ENCODE measurements at regions not wholly inside any gene's neighbourhood (a gene's known extent, or its start where the extent isn't known, plus 50 kb on each side); places are given as distances from the start of the nearest gene placed in this dataset.

DNA sequence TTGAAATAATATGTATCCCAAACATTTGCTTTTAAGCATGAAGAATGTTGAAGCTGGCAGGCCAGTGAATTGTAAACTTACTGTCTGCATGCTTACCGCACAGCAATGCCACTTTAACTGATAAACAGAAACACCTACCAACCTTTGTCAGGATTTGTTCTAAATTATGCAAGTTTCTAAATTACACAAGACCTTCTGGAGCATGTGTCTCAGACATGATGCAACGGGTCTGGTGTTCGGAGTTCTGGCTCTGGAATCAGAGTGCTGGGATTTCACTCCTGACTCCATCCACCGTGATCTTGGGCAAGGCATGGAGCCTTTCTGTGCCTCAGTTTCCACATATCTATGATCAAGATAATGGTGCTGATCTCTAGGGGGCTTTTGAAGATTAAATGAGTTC, 111.2 kb downstream of the CCT6B start:
- no peaks in the 10 kb centered on the region for H3K9me3 ChIP-seq (ENCODE audit: low read depth, low read length)

DNA sequence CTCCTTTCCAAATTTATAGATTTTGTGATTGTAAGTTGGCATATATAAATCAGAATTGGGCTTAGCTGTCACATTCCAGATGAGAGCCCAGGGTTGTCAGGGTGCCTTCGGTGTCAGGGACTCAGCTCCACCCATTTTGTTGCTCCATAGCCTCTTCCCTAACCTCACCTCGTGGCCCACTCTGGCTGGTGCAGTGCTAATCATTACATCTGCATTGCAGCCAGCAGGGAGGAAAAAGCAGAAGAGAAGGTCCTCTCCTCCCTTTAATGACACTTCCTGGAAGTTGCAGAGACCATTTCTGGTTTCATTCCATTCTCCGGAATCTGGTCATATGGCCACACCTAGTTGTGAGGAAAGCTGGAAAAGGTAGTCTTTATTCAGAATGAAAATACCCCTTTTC, 113.3 kb downstream of the CCT6B start:
- H4K20me1 ChIP-seq (ENCODE audit: insufficient read depth, low read length), result no peaks in the 10 kb centered on the region
- no peaks in the 10 kb centered on the region for H3K27me3 ChIP-seq (ENCODE audit: insufficient read depth, low read length)
- H3K36me3 ChIP-seq (ENCODE audit: insufficient read depth, low read length), result no peaks in the 10 kb centered on the region
- H2AFZ ChIP-seq (ENCODE audit: low read length), result no peak overlapping the region
- H3K4me3 ChIP-seq (ENCODE audit: insufficient read depth, low read length), result no peak overlapping the region
- no peaks in the 10 kb centered on the region for H3K9me3 ChIP-seq (ENCODE audit: low read depth, low read length)
- no peaks in the 10 kb centered on the region for H3K79me2 ChIP-seq (ENCODE audit: insufficient read depth, low read length)
- H3K4me1 ChIP-seq (ENCODE audit: insufficient read depth, low read length), result no peaks in the 10 kb centered on the region
- H3K27ac ChIP-seq (ENCODE audit: low read depth, low read length), result no peak overlapping the region
- TF ChIP-seq, protein P1, sequence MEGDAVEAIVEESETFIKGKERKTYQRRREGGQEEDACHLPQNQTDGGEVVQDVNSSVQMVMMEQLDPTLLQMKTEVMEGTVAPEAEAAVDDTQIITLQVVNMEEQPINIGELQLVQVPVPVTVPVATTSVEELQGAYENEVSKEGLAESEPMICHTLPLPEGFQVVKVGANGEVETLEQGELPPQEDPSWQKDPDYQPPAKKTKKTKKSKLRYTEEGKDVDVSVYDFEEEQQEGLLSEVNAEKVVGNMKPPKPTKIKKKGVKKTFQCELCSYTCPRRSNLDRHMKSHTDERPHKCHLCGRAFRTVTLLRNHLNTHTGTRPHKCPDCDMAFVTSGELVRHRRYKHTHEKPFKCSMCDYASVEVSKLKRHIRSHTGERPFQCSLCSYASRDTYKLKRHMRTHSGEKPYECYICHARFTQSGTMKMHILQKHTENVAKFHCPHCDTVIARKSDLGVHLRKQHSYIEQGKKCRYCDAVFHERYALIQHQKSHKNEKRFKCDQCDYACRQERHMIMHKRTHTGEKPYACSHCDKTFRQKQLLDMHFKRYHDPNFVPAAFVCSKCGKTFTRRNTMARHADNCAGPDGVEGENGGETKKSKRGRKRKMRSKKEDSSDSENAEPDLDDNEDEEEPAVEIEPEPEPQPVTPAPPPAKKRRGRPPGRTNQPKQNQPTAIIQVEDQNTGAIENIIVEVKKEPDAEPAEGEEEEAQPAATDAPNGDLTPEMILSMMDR (IDR thresholded peaks at IDR 0.05; ENCODE audit: extremely low read depth, low read depth, low read length), result no peak
- no peak overlapping the region for H3K4me2 ChIP-seq (ENCODE audit: insufficient read depth, low read length)
- DNase-seq (ENCODE audit: insufficient read length, low spot score, missing footprints), result no peak

More for the DNA sequence above, 111.2 kb downstream of the CCT6B start:
- Histone ChIP-seq H2AFZ (ENCODE audit: low read length) (no peak overlapping the region), H4K20me1 (ENCODE audit: insufficient read depth, low read length) (no peaks in the 10 kb centered on the region), H3K4me3 (ENCODE audit: insufficient read depth, low read length) (no peak overlapping the region), H3K4me1 (ENCODE audit: insufficient read depth, low read length) (no peaks in the 10 kb centered on the region), H3K27ac (ENCODE audit: low read depth, low read length) (no peak overlapping the region), H3K79me2 (ENCODE audit: insufficient read depth, low read length) (no peaks in the 10 kb centered on the region), H3K27me3 (ENCODE audit: insufficient read depth, low read length) (no peaks in the 10 kb centered on the region), H3K36me3 (ENCODE audit: insufficient read depth, low read length) (no peaks in the 10 kb centered on the region), H3K4me2 (ENCODE audit: insufficient read depth, low read length) (no peak overlapping the region)
- TF ChIP-seq, protein P1 (IDR thresholded peaks at IDR 0.05; ENCODE audit: extremely low read depth, low read depth, low read length), result no peak
- DNase-seq (ENCODE audit: insufficient read length, low spot score, missing footprints), result no peak

DNA sequence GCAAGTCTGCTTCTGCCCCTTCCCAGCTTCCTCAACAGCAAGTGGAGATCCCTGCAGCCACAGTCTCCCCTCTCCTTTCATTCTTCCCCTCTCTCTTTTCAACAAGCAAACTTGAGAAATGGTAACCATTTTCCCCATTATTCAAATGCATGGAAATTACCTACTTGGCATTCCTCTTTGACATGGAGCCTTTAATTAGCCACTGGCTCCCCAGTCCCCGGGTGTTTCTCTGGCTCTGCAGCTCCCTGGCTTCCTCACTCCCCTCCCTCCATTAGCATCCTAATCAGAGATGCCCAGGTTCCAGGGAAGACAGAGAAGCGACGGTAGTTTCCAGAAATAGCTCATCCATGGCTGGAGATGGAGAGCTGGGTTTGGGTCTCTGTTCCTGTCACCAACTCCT, 116.0 kb downstream of the CCT6B start:
- Histone ChIP-seq H3K4me3 (ENCODE audit: insufficient read depth, low read length) (no peak overlapping the region), H3K79me2 (ENCODE audit: insufficient read depth, low read length) (no peaks in the 10 kb centered on the region), H4K20me1 (ENCODE audit: insufficient read depth, low read length) (no peaks in the 10 kb centered on the region), H3K27me3 (ENCODE audit: insufficient read depth, low read length) (no peaks in the 10 kb centered on the region), H3K36me3 (ENCODE audit: insufficient read depth, low read length) (no peaks in the 10 kb centered on the region), H3K9me3 (ENCODE audit: low read depth, low read length) (no peaks in the 10 kb centered on the region), H3K4me1 (ENCODE audit: insufficient read depth, low read length) (no peaks in the 10 kb centered on the region), H3K27ac (ENCODE audit: low read depth, low read length) (no peak overlapping the region), H2AFZ (ENCODE audit: low read length) (no peak overlapping the region), H3K4me2 (ENCODE audit: insufficient read depth, low read length) (no peak overlapping the region)
- DNase-seq (ENCODE audit: insufficient read length, low spot score, missing footprints), result no peak
- TF ChIP-seq, protein P1 (IDR thresholded peaks at IDR 0.05; ENCODE audit: extremely low read depth, low read depth, low read length), result no peak

DNA sequence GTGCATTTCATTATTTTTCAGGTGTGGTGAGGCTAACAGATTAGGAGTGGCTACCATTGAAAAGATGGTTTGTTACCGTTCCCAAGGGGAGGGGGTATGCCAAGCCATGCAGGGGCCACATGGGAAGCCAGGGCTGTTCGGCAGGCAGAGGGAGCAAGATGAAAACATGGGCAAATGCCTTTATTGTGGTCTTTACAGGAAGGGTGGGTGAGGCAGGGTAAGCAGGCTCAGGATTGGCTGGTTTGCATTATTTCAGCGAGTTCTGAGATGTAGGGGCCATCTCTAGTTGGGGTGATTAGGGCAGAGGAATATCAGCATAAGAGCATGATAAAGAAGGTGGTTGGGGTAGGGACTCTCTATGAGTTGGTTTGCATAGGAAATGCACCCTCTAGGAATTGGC, 117.6 kb downstream of the CCT6B start:
- DNase-seq (ENCODE audit: insufficient read length, low spot score, missing footprints), result no peak
- Histone ChIP-seq H3K4me2 (ENCODE audit: insufficient read depth, low read length) (no peak overlapping the region), H3K27me3 (ENCODE audit: insufficient read depth, low read length) (no peaks in the 10 kb centered on the region), H3K9me3 (ENCODE audit: low read depth, low read length) (no peaks in the 10 kb centered on the region), H4K20me1 (ENCODE audit: insufficient read depth, low read length) (no peaks in the 10 kb centered on the region), H3K36me3 (ENCODE audit: insufficient read depth, low read length) (no peaks in the 10 kb centered on the region), H2AFZ (ENCODE audit: low read length) (no peak overlapping the region), H3K79me2 (ENCODE audit: insufficient read depth, low read length) (no peaks in the 10 kb centered on the region), H3K4me1 (ENCODE audit: insufficient read depth, low read length) (no peaks in the 10 kb centered on the region), H3K4me3 (ENCODE audit: insufficient read depth, low read length) (no peak overlapping the region), H3K27ac (ENCODE audit: low read depth, low read length) (no peak overlapping the region)
- TF ChIP-seq, protein P1 (IDR thresholded peaks at IDR 0.05; ENCODE audit: extremely low read depth, low read depth, low read length), result no peak

Data from osteoblast (primary cell).